ENCODE measurements at regions not wholly inside any gene's neighbourhood (a gene's known extent, or its start where the extent isn't known, plus 50 kb on each side); places are given as distances from the start of the nearest gene placed in this dataset.

GRCh38 chr5:89844548-89844947, 565.0 kb downstream of the CETN3 start:
- no peak for TF ChIP-seq ZFX (IDR thresholded peaks at IDR 0.05; ENCODE audit: borderline replicate concordance)
- TF ChIP-seq, protein P1, sequence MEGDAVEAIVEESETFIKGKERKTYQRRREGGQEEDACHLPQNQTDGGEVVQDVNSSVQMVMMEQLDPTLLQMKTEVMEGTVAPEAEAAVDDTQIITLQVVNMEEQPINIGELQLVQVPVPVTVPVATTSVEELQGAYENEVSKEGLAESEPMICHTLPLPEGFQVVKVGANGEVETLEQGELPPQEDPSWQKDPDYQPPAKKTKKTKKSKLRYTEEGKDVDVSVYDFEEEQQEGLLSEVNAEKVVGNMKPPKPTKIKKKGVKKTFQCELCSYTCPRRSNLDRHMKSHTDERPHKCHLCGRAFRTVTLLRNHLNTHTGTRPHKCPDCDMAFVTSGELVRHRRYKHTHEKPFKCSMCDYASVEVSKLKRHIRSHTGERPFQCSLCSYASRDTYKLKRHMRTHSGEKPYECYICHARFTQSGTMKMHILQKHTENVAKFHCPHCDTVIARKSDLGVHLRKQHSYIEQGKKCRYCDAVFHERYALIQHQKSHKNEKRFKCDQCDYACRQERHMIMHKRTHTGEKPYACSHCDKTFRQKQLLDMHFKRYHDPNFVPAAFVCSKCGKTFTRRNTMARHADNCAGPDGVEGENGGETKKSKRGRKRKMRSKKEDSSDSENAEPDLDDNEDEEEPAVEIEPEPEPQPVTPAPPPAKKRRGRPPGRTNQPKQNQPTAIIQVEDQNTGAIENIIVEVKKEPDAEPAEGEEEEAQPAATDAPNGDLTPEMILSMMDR (IDR thresholded peaks at IDR 0.05) = no peak
- no peak overlapping the region for H3K27ac ChIP-seq

- no peak overlapping the region for H3K27ac ChIP-seq
- TF ChIP-seq, protein P1 (IDR thresholded peaks at IDR 0.05) = no peak
- TF ChIP-seq ZFX (IDR thresholded peaks at IDR 0.05; ENCODE audit: borderline replicate concordance) = no peak
Observed at GRCh38 chr5:89842531-89842930, 567.0 kb downstream of the CETN3 start.

- H3K27ac ChIP-seq = no peak overlapping the region
- no peak for TF ChIP-seq ZFX (IDR thresholded peaks at IDR 0.05; ENCODE audit: borderline replicate concordance)
- TF ChIP-seq, protein P1 (IDR thresholded peaks at IDR 0.05) = no peak
Observed at GRCh38 chr5:89840906-89841305, 568.6 kb downstream of the CETN3 start.

- TF ChIP-seq ZFX (IDR thresholded peaks at IDR 0.05; ENCODE audit: borderline replicate concordance) = no peak
- TF ChIP-seq, protein P1 (IDR thresholded peaks at IDR 0.05) = no peak
- no peak overlapping the region for H3K27ac ChIP-seq
Observed at GRCh38 chr5:89830691-89831090, 578.9 kb downstream of the CETN3 start.

- TF ChIP-seq, protein P1 (IDR thresholded peaks at IDR 0.05) = no peak
- TF ChIP-seq ZFX (IDR thresholded peaks at IDR 0.05; ENCODE audit: borderline replicate concordance) = no peak
- no peak overlapping the region for H3K27ac ChIP-seq
Observed at GRCh38 chr5:89827960-89828359, 581.6 kb downstream of the CETN3 start.

DNA sequence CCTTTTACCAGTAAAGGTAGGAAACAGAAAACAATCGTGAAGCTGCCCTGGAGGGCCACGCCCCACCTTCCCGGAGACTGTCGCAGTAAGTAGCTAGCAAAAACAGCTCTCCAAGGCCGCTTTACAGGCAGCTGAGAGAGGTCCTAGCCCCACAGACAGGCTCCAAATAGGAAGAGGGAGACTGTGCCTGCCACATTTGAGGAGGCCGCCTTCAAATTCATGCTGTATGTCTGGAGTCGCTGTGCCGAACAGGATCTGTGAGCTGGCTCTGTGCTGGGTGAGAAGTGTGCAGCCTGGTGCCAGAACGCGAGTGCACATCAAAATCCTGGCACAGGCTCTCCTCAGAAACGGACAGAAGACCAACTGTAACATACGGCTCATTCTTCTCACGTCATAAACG, 582.2 kb downstream of the CETN3 start:
- TF ChIP-seq, protein P1 (IDR thresholded peaks at IDR 0.05) = no peak
- TF ChIP-seq ZFX (IDR thresholded peaks at IDR 0.05; ENCODE audit: borderline replicate concordance) = no peak
- no peak overlapping the region for H3K27ac ChIP-seq

GRCh38 chr5:89826938-89827337, 582.6 kb downstream of the CETN3 start:
- TF ChIP-seq, protein P1 (IDR thresholded peaks at IDR 0.05) = no peak
- no peak for TF ChIP-seq ZFX (IDR thresholded peaks at IDR 0.05; ENCODE audit: borderline replicate concordance)
- no peak overlapping the region for H3K27ac ChIP-seq
